ENCODE measurements at regions not wholly inside any gene's neighbourhood (a gene's known extent, or its start where the extent isn't known, plus 50 kb on each side); places are given as distances from the start of the nearest gene placed in this dataset.
"Not testable (repeated sequence)": the region's sequence is repeated elsewhere in the genome, so short reads cannot be mapped to it uniquely, and the experiment has no call there.

- H3K4me3 Mint-ChIP-seq; H3K36me3 Mint-ChIP-seq (ENCODE audit: low read depth); H3K27me3 Mint-ChIP-seq; DNase-seq; H3K4me1 Mint-ChIP-seq (ENCODE audit: low read depth); H3K27ac Mint-ChIP-seq; H3K9me3 Mint-ChIP-seq: not testable (repeated sequence)
Measured at GRCh38 chr7:142625216-142625615, 124.1 kb upstream of the PRSS1 start.

DNA sequence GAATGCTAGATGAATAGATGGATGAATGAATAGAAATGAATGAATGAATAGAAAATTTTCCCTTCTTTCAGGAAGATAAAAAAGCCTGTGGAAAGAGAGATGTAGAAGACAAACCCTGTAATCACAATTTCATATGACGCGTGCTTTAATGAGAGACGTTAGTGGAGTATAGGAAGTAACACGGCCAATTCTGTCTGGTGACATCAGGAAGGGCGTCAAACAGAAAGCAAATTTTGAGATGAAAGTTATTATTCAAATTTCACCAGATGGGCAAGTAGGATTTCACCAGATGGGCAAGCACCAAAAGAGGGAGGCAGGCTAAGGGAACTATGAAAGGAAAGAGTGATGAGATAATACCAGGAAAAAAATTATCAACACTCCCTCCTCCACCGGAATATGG is 128.9 kb upstream of the PRSS1 start:
- Mint-ChIP-seq H3K36me3 (ENCODE audit: low read depth) (no peaks in the 10 kb centered on the region), H3K9me3 (no peaks in the 10 kb centered on the region), H3K4me3 (no peak overlapping the region), H3K4me1 (ENCODE audit: low read depth) (peaks cover 18% of the 10 kb centered on the region), H3K27me3 (no peaks in the 10 kb centered on the region), H3K27ac (peak overlapping the region; percentile 19)
- no peak for DNase-seq

GRCh38 chr7:142618655-142619351 is 130.5 kb upstream of the PRSS1 start:
- peak overlapping the region; percentile 66 for H3K4me3 Mint-ChIP-seq

DNA sequence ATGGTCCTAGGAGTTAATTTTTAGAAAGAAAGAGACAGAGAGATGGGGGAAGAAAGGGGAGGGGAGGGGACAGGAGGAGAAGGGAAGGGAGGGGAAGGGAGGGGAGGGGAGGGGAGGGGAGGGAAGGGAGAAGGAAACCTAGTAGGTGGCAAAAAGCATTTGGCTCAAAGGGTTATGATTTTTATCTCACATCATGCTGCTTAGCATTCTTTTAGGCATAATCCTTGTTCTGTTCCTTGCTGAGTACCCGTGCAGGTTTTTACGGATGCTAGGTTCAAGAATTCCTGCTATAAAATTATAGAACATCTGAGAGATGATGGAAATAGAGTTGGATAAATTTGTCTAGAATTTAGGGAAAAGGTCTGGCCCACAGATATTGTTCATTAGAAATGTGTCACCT is 132.4 kb upstream of the PRSS1 start:
- peak overlapping the region; percentile 85 for H3K27ac Mint-ChIP-seq
- H3K36me3 Mint-ChIP-seq (ENCODE audit: low read depth) = no peaks in the 10 kb centered on the region
- peaks cover 28% of the 10 kb centered on the region for H3K4me1 Mint-ChIP-seq (ENCODE audit: low read depth)
- H3K27me3 Mint-ChIP-seq = peaks cover 2% of the 10 kb centered on the region
- DNase-seq = no peak
- peak overlapping the region; percentile 61 for H3K4me3 Mint-ChIP-seq
- H3K9me3 Mint-ChIP-seq = no peaks in the 10 kb centered on the region

More at GRCh38 chr7:142618655-142619351, 130.5 kb upstream of the PRSS1 start:
- Mint-ChIP-seq H3K27me3 (peaks cover 2% of the 10 kb centered on the region), H3K27ac (peak overlapping the region; percentile 76), H3K36me3 (ENCODE audit: low read depth) (no peaks in the 10 kb centered on the region), H3K4me1 (ENCODE audit: low read depth) (peaks cover 21% of the 10 kb centered on the region), H3K9me3 (no peaks in the 10 kb centered on the region)
- DNase-seq = no peak

DNA sequence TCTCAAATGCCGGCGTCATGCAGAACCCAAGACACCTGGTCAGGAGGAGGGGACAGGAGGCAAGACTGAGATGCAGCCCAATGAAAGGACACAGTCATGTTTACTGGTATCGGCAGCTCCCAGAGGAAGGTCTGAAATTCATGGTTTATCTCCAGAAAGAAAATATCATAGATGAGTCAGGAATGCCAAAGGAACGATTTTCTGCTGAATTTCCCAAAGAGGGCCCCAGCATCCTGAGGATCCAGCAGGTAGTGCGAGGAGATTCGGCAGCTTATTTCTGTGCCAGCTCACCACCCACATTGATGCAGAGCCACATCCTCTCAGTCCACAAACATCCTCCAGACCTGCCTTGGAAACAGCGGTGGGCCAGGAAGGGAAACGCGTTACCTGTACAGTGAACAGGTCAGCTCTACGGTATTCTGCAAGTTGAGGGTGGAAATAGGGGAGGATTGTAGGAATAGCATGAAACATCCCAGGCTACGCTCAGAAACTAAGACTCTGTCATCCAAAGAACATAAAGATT is 133.1 kb upstream of the PRSS1 start:
- Mint-ChIP-seq H3K27me3 (peaks cover 2% of the 10 kb centered on the region), H3K9me3 (no peaks in the 10 kb centered on the region), H3K27ac (peak overlapping the region; percentile 85), H3K36me3 (ENCODE audit: low read depth) (no peaks in the 10 kb centered on the region), H3K4me1 (ENCODE audit: low read depth) (peaks cover 34% of the 10 kb centered on the region), H3K4me3 (peak overlapping the region; percentile 61)
- no peak for DNase-seq

DNA sequence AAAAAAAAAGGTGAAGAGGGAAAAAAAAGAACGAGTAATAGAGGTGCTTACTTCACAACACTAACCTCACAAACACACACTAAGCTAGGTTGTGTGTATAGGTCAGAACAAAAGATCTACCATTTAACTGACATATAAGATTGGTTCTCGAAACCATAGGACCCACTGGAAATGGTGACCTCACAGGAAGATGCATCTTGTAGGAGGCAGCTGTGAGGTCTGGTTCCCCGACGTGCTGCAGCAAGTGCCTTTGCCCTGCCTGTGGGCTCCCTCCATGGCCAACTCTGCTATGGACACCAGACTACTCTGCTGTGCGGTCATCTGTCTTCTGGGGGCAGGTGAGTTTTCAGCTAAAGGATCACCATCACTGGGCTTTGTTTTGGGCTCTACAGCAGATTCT is 133.8 kb upstream of the PRSS1 start:
- DNase-seq = no peak
- H3K4me3 Mint-ChIP-seq = peak overlapping the region; percentile 61
- H3K27ac Mint-ChIP-seq = peak overlapping the region; percentile 85
- peaks cover 2% of the 10 kb centered on the region for H3K27me3 Mint-ChIP-seq
- H3K9me3 Mint-ChIP-seq = no peaks in the 10 kb centered on the region
- H3K36me3 Mint-ChIP-seq (ENCODE audit: low read depth) = no peaks in the 10 kb centered on the region
- H3K4me1 Mint-ChIP-seq (ENCODE audit: low read depth) = peaks cover 40% of the 10 kb centered on the region

DNA sequence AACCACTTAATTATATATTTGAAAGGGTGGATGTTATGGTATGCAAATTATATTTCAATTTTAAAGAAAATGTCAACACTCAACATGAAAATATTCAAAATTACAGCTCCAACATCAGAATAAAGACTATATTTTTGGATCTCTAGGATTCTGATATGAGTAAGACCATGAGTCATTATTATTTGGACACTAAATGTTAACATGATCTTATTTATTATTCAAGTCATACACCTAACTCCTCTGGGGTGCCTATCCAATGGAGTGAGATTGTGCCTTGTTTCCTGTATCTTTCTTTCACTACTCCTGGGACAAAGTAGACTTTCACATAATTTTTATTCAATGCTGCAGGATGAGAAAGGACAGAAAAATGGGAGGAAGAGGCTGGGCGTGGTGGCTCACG is 135.2 kb upstream of the PRSS1 start:
- peak overlapping the region; percentile 4 for H3K4me3 Mint-ChIP-seq
- H3K27me3 Mint-ChIP-seq = peaks cover 2% of the 10 kb centered on the region
- H3K27ac Mint-ChIP-seq = peak overlapping the region; percentile 63
- H3K36me3 Mint-ChIP-seq (ENCODE audit: low read depth) = no peaks in the 10 kb centered on the region
- peaks cover 51% of the 10 kb centered on the region for H3K4me1 Mint-ChIP-seq (ENCODE audit: low read depth)
- DNase-seq = no peak
- H3K9me3 Mint-ChIP-seq = no peaks in the 10 kb centered on the region

GRCh38 chr7:142612237-142612881 is 136.9 kb upstream of the PRSS1 start:
- Mint-ChIP-seq H3K4me3 (no peak overlapping the region), H3K36me3 (ENCODE audit: low read depth) (no peaks in the 10 kb centered on the region), H3K27me3 (peaks cover 2% of the 10 kb centered on the region), H3K27ac (peak overlapping the region; percentile 69), H3K4me1 (ENCODE audit: low read depth) (peaks cover 54% of the 10 kb centered on the region), H3K9me3 (no peaks in the 10 kb centered on the region)
- DNase-seq = no peak

DNA sequence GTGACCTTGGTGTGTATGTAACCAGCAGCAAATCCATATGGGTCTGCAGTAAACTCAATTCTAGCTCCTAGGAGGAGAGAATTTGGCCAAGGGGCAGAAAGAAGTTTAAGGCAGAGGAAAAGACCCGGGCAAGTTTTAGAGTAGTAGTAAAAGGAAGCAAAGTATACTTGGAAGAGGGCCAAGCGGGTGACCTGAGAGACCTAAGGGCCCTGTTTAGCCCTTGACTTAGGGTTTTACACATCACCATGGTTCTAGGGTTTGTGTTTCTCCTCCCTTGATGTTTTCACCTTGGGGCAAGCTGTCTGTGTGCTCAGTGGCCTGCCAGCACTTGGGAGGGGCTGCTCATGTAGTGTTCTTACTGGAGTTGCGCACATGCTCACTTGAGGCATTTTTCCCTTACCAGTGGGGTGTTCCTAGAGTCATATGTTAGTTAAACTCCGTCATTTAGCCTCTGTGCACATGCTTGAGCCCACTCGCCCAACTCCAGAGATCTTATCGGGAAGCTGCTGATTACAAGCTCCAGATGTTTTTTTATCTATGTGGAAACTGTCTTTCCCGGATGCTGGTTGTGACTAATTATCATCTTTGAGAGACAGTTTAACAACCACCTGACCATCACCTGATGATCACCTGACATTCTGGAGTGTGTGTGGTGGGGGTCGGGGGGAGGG is 137.6 kb upstream of the PRSS1 start:
- Mint-ChIP-seq H3K4me1 (ENCODE audit: low read depth) (peaks cover 52% of the 10 kb centered on the region), H3K36me3 (ENCODE audit: low read depth) (no peaks in the 10 kb centered on the region), H3K27me3 (peaks cover 2% of the 10 kb centered on the region), H3K4me3 (no peak overlapping the region), H3K27ac (peak overlapping the region; percentile 81), H3K9me3 (no peaks in the 10 kb centered on the region)
- DNase-seq = no peak

- H3K9me3 Mint-ChIP-seq = no peaks in the 10 kb centered on the region
- H3K27me3 Mint-ChIP-seq = no peaks in the 10 kb centered on the region
- DNase-seq = no peak
- H3K27ac Mint-ChIP-seq = peak overlapping the region; percentile 63
- no peak overlapping the region for H3K4me3 Mint-ChIP-seq
- no peaks in the 10 kb centered on the region for H3K36me3 Mint-ChIP-seq (ENCODE audit: low read depth)
- peaks cover 43% of the 10 kb centered on the region for H3K4me1 Mint-ChIP-seq (ENCODE audit: low read depth)
Measured at GRCh38 chr7:142608630-142609428, 140.4 kb upstream of the PRSS1 start.

DNA sequence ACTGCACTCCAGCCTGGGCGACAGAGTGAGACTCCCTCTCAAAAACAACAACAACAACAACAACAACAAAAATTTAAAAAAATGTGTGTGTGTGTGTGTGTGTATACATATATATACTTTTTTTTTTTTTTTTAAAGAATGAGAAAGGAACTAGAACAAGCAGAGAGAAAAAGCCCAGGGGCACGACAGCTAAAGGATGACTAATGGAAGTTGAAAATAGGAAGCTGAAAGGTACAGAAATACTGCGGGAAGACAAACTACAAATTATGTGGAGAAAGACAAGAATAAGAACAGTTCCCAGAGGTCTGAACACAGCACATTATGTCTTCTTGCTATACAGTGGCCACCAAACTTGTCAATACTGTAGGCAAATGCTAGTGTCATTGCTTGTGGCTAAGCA is 141.9 kb upstream of the PRSS1 start:
- no peaks in the 10 kb centered on the region for H3K36me3 Mint-ChIP-seq (ENCODE audit: low read depth)
- DNase-seq = no peak
- no peaks in the 10 kb centered on the region for H3K27me3 Mint-ChIP-seq
- peak overlapping the region; percentile 35 for H3K27ac Mint-ChIP-seq
- no peaks in the 10 kb centered on the region for H3K9me3 Mint-ChIP-seq
- H3K4me3 Mint-ChIP-seq = no peak overlapping the region
- peaks cover 38% of the 10 kb centered on the region for H3K4me1 Mint-ChIP-seq (ENCODE audit: low read depth)

DNA sequence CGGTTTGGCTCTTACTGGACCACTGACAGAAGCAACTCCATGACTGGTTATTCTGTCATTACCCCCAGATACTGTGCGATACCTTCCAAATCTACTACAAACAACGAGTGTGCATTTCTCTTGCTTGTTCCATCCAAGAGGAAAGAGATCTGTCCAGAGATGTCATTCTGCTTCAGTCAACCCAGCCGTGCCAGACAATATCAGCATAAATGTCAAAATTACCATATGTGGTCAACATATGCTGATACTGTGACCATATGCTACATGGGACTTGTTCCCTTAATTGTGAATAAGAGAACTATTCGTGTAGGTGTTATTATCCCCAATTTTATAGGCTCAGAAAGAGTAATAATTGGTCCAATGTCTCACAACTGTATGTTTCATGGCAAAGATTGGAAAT is 143.2 kb upstream of the PRSS1 start:
- Mint-ChIP-seq H3K4me3 (no peak overlapping the region), H3K4me1 (ENCODE audit: low read depth) (peaks cover 29% of the 10 kb centered on the region), H3K36me3 (ENCODE audit: low read depth) (no peaks in the 10 kb centered on the region), H3K9me3 (no peaks in the 10 kb centered on the region), H3K27me3 (no peaks in the 10 kb centered on the region), H3K27ac (no peak overlapping the region)
- DNase-seq = no peak

DNA sequence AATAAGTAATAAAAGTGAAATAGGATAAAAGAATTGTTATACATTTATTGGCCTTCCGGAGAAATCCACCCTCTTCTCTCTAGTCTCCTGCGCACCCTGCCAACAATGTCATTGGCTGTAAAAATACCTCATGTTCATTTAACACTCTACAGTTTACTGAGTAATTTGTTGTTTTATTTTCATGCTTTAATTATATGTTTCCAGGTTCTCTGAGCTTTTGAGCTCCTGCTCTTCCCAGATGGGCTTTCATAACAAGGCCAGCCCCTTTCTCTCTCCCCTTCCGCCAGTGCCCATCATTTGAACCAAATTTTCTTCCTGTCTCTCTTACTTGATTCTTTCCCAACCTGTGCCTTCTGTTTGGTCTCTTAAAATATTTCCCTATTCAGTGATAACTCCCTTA is 144.6 kb upstream of the PRSS1 start:
- Mint-ChIP-seq H3K4me1 (ENCODE audit: low read depth) (peaks cover 15% of the 10 kb centered on the region), H3K27me3 (no peaks in the 10 kb centered on the region), H3K9me3 (no peaks in the 10 kb centered on the region), H3K36me3 (ENCODE audit: low read depth) (no peaks in the 10 kb centered on the region), H3K27ac (no peak overlapping the region), H3K4me3 (no peak overlapping the region)
- DNase-seq = no peak

- no peaks in the 10 kb centered on the region for H3K36me3 Mint-ChIP-seq (ENCODE audit: low read depth)
- H3K27me3 Mint-ChIP-seq = no peaks in the 10 kb centered on the region
- peaks cover 11% of the 10 kb centered on the region for H3K4me1 Mint-ChIP-seq (ENCODE audit: low read depth)
- H3K4me3 Mint-ChIP-seq = peak overlapping the region; percentile 40
- no peak overlapping the region for H3K27ac Mint-ChIP-seq
- no peak for DNase-seq
- no peaks in the 10 kb centered on the region for H3K9me3 Mint-ChIP-seq
Measured at GRCh38 chr7:142603870-142604448, 145.3 kb upstream of the PRSS1 start.
